ENCODE measurements at regions not wholly inside any gene's neighbourhood (a gene's known extent, or its start where the extent isn't known, plus 50 kb on each side); places are given as distances from the start of the nearest gene placed in this dataset.

- intact Hi-C loops (cut with micrococcal nuclease): no loop called here
Observed at GRCh38 chr1:232524056-232524455, 105.9 kb downstream of the SIPA1L2 start.

GRCh38 chr1:232522189-232522588 lies 107.7 kb downstream of the SIPA1L2 start:
- intact Hi-C loops (cut with micrococcal nuclease): no loop called here

- intact Hi-C loops (cut with micrococcal nuclease): no loop called here
Observed at GRCh38 chr1:232521660-232522059, 108.3 kb downstream of the SIPA1L2 start.

- intact Hi-C loops (cut with micrococcal nuclease): no loop called here
Observed at GRCh38 chr1:232519186-232519585, 110.7 kb downstream of the SIPA1L2 start.

- intact Hi-C loops (cut with micrococcal nuclease): no loop called here
Observed at GRCh38 chr1:232518349-232518748, 111.6 kb downstream of the SIPA1L2 start.

GRCh38 chr1:232517204-232517603 lies 112.7 kb downstream of the SIPA1L2 start:
- intact Hi-C loops (cut with micrococcal nuclease): no loop called here

- intact Hi-C loops (cut with micrococcal nuclease): no loop called here
Observed at GRCh38 chr1:232515706-232516105, 114.2 kb downstream of the SIPA1L2 start.

- intact Hi-C loops (cut with micrococcal nuclease): no loop called here
Observed at GRCh38 chr1:232512712-232513111, 117.2 kb downstream of the SIPA1L2 start.

GRCh38 chr1:232511172-232511571 lies 118.8 kb downstream of the SIPA1L2 start:
- intact Hi-C loops (cut with micrococcal nuclease): no loop called here

- intact Hi-C loops (cut with micrococcal nuclease): no loop called here
Observed at GRCh38 chr1:232510367-232511110, 119.4 kb downstream of the SIPA1L2 start.

- intact Hi-C loops (cut with micrococcal nuclease): loop anchor here (5.0 kb wide), 1 partner anchor 118 kb away; no protein-coding TSS in a partner anchor
Observed at GRCh38 chr1:232509570-232509969, 120.4 kb downstream of the SIPA1L2 start.

GRCh38 chr1:232508130-232508701 lies 121.7 kb downstream of the SIPA1L2 start:
- intact Hi-C loops (cut with micrococcal nuclease): loop anchor here (5.0 kb wide), 1 partner anchor 119 kb away; no protein-coding TSS in a partner anchor

- intact Hi-C loops (cut with micrococcal nuclease): loop anchor here (5.0 kb wide), 1 partner anchor 120 kb away; no protein-coding TSS in a partner anchor
Observed at GRCh38 chr1:232507571-232507970, 122.4 kb downstream of the SIPA1L2 start.

- intact Hi-C loops (cut with micrococcal nuclease): loop anchor here (5.0 kb wide), 1 partner anchor 121 kb away; no protein-coding TSS in a partner anchor
Observed at GRCh38 chr1:232505884-232506283, 124.0 kb downstream of the SIPA1L2 start.

GRCh38 chr1:232504651-232505050 lies 125.3 kb downstream of the SIPA1L2 start:
- intact Hi-C loops (cut with micrococcal nuclease): loop anchor here (5.0 kb wide), 1 partner anchor 123 kb away; no protein-coding TSS in a partner anchor

GRCh38 chr1:232503497-232503896 lies 126.4 kb downstream of the SIPA1L2 start:
- intact Hi-C loops (cut with micrococcal nuclease): no loop called here

GRCh38 chr1:232501854-232502253 lies 128.1 kb downstream of the SIPA1L2 start:
- intact Hi-C loops (cut with micrococcal nuclease): no loop called here

- intact Hi-C loops (cut with micrococcal nuclease): no loop called here
Observed at GRCh38 chr1:232499188-232499587, 130.7 kb downstream of the SIPA1L2 start.

- intact Hi-C loops (cut with micrococcal nuclease): no loop called here
Observed at GRCh38 chr1:232493869-232494268, 136.1 kb downstream of the SIPA1L2 start.

GRCh38 chr1:232489256-232489655 lies 140.7 kb downstream of the SIPA1L2 start:
- intact Hi-C loops (cut with micrococcal nuclease): no loop called here

GRCh38 chr1:232487236-232487635 lies 142.7 kb downstream of the SIPA1L2 start:
- intact Hi-C loops (cut with micrococcal nuclease): no loop called here

GRCh38 chr1:232486454-232487207 lies 143.3 kb downstream of the SIPA1L2 start:
- intact Hi-C loops (cut with micrococcal nuclease): no loop called here
